ENCODE measurements at regions not wholly inside any gene's neighbourhood (a gene's known extent, or its start where the extent isn't known, plus 50 kb on each side); places are given as distances from the start of the nearest gene placed in this dataset.

DNA sequence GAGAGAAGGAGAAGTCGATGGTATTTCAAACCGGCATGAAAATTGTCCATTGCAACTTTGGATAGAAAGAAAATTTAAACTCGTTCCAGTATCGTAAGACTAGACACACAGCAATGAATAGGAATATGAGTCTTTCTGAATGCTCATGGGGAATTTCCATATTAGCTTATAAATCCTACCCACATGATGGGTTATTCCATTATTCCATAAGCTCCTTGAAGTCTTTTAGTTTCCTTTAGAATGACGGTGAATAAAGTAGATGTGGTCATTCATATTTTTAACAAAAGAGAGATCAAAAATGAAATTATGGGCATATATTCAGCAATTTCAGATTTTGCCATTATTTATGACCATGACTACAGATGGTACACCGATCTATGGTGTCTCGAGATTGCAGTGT, 163.4 kb upstream of the HMGA2 start:
- TF ChIP-seq POLR2AphosphoS5 (IDR thresholded peaks at IDR 0.05) = no peak
- TF ChIP-seq, protein P1, sequence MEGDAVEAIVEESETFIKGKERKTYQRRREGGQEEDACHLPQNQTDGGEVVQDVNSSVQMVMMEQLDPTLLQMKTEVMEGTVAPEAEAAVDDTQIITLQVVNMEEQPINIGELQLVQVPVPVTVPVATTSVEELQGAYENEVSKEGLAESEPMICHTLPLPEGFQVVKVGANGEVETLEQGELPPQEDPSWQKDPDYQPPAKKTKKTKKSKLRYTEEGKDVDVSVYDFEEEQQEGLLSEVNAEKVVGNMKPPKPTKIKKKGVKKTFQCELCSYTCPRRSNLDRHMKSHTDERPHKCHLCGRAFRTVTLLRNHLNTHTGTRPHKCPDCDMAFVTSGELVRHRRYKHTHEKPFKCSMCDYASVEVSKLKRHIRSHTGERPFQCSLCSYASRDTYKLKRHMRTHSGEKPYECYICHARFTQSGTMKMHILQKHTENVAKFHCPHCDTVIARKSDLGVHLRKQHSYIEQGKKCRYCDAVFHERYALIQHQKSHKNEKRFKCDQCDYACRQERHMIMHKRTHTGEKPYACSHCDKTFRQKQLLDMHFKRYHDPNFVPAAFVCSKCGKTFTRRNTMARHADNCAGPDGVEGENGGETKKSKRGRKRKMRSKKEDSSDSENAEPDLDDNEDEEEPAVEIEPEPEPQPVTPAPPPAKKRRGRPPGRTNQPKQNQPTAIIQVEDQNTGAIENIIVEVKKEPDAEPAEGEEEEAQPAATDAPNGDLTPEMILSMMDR (IDR thresholded peaks at IDR 0.05) = no peak
- no peak for TF ChIP-seq POLR2A (IDR thresholded peaks at IDR 0.05; ENCODE audit: low read depth)
- no peak for TF ChIP-seq EP300 (IDR thresholded peaks at IDR 0.05)
